GM19025 (cell line): ENCODE measurements at regions not wholly inside any gene's neighbourhood (a gene's known extent, or its start where the extent isn't known, plus 50 kb on each side); places are given as distances from the start of the nearest gene placed in this dataset.
"Not testable (repeated sequence)": the region's sequence is repeated elsewhere in the genome, so short reads cannot be mapped to it uniquely, and the experiment has no call there.

Experiments
- ATAC-seq: cut with Tn5 transposase; IDR thresholded peaks from one replicate; pipeline ENCODE4 v1.9.1; 2021; ENCODE audit warnings: mild to moderate bottlenecking, low read depth, moderate library complexity; ENCODE audit not compliant: unreplicated experiment

GRCh38 chr12:118534003-118534402, 157.6 kb downstream of the SUDS3 start:
- ATAC-seq, result no peak

GRCh38 chr12:118536306-118536906, 160.1 kb downstream of the SUDS3 start:
- no peak for ATAC-seq

- no peak for ATAC-seq
These were observed 161.1 kb downstream of the SUDS3 start for GRCh38 chr12:118537481-118537917.

GRCh38 chr12:118541071-118541470, 164.7 kb downstream of the SUDS3 start:
- no peak for ATAC-seq

GRCh38 chr12:118541934-118542333, 165.6 kb downstream of the SUDS3 start:
- ATAC-seq, result no peak

DNA sequence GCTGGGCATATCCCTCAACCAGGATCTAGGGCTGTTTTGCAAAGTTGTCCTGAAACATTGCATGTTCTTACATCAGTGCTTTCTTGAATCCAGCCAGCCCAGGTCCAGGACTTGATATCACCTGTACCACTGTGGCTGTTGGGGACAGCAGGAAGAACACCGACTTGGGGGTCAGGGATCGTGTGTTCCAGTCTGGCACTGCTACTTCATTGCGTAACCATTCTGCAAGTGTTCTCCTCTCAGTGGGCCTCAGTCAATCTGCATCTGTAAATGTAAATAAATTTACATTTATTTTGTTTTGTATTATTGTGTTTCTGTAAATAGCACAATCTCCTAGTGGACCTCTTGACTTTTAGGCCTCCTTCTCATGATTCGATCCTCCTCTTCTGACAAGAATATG, 167.3 kb downstream of the SUDS3 start:
- no peak for ATAC-seq

DNA sequence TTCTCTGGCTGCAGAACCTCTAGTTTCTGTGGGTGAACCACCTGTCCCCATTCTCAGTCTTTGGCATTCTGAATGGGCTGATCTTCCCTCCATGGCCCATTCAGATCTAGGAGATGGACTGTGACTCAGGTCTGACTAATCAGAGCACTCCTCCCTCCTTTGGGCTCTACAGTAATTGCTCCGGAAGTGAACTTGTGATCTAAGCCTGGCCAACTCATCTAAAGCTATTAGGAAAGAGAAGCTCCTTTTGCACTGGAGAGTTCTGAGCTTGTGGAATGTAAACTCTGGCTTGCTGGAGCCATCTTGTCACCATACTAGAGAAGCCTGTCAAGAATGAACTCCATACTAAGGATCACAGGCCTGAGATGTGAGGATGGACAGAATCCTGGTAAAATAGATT, 168.2 kb downstream of the SUDS3 start:
- no peak for ATAC-seq

GRCh38 chr12:118547606-118548005, 171.3 kb downstream of the SUDS3 start:
- ATAC-seq, result not testable (repeated sequence)

GRCh38 chr12:118548887-118549509, 172.6 kb downstream of the SUDS3 start:
- ATAC-seq, result no peak

GRCh38 chr12:118549510-118549980, 173.2 kb downstream of the SUDS3 start:
- ATAC-seq, result no peak

DNA sequence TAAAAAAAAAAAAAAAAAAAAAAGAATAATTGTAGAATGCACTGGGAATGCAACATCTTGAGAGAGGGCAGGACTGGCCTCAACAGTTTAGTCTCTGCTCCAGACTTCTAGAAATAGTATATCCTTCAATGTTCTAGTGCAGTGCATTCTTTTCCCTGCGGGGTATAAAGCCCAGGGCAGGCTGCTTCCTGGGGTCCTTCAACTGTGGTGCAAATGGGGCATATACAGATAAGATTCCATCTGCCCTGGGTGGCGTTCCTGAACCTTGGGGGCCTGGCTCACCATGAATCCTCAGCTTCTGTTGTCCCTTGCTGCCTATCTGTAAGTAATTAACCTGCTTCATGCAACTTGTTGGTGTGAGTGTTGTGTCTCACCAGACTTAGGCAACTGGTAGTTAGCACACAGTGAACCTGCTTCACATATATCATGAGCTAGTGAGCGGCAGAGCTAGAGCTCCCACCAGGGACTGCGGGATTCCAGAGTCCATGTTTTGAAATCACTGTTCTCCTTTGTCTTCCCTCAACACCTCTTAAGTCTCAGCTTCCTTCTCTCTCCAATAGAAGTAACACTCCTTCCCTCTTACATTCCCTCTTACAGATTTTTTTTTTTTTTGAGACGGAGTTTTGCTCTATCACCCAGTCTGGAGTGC, 177.6 kb downstream of the SUDS3 start:
- no peak for ATAC-seq

DNA sequence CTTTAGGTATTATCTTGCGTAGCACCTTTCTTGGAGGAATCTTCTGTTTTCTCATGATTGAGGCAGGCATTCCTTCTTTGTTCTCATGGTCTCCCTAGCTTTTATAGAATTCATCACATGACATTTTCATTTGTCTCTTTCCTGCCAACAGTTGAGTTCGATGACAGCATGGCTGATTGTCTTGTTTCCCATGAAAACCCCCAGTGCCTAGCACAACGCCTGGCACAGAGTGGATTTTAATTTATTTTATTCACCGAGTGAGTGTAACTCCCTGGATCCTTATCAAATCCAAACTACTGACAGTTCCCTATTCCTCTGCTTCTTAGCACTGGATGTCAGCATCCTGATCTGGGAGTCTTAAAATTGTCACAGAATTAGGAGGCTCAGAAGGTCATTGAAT, 182.6 kb downstream of the SUDS3 start:
- no peak for ATAC-seq

DNA sequence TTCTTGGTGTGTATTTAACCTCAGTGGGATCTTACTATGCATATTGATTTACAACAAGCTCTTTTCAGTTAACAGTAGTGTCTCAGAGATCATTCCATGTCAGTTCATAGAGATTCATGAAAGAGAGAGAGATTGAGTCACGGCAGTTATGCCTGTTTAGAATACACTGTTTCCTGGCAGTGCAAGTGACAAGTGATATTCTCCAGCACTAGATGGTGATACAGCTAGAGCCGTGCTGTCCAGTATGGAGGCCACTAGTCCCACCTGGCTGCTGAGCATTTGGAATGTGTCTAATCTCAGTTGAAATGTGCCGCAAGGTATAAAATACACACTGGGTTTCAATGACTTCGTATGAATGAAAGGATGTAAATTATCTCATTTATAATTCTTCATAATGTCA, 184.4 kb downstream of the SUDS3 start:
- no peak for ATAC-seq

DNA sequence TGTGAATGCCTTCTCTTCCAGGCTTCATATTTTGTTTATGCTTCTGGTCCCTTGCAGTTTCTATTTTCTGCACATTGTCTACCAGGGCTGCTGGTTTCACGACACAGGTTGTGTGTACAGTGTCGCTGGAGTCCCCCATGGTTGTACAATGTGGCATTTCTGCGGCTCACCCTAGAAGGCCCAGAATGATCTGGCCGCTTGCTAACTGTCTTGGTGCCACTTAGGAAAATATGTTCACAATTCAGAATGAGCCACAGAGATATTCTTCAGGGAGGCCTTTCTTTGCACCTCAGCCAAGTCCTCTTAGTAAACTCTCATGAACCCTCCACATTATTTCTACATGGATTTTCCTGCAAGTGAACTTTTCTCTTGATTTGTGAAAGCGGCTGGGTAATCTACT, 195.4 kb downstream of the SUDS3 start:
- no peak for ATAC-seq

- ATAC-seq, result no peak
These were observed 197.9 kb downstream of the SUDS3 start for GRCh38 chr12:118574288-118574687.

DNA sequence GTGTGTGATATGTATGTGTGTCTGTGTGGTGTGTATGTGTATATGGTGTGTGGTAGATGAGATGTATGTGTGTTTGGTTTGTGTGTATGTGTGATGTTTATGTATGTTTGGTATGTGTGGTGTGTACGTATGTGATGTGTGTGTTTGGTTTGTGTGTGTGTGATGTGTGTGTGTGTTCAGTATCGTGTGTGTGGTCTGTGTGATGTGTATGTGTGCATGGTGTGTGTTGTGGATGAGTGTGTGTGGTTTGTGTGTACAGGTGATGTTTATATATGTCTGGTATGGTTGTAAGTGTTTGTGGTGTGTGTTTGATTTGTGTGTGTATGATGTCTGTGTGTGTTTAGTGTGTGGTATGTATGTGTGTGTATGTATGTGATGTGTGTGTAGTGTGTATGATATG, 199.4 kb downstream of the SUDS3 start:
- ATAC-seq, result no peak

- ATAC-seq, result no peak
These were observed 205.0 kb downstream of the SUDS3 start for GRCh38 chr12:118581371-118581770.

DNA sequence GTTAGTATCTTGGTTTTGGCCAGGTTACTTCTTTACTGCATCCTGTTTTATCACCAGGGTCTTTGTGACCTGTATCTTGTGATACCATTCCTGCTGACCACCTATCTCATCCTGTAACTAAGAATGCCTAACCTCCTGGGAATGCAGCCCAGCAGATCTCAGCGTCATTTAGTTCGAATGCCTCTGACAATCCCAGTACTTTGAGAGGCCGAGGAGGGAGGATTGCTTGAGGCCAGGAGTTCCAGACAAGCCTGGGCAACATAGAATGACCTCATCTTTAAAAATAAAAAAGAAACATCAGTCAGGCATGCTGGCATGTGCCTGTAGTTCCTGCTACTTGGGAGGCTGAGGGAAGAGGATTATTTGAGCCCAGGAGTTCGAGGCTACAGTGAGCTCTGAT, 206.5 kb downstream of the SUDS3 start:
- ATAC-seq, result no peak

DNA sequence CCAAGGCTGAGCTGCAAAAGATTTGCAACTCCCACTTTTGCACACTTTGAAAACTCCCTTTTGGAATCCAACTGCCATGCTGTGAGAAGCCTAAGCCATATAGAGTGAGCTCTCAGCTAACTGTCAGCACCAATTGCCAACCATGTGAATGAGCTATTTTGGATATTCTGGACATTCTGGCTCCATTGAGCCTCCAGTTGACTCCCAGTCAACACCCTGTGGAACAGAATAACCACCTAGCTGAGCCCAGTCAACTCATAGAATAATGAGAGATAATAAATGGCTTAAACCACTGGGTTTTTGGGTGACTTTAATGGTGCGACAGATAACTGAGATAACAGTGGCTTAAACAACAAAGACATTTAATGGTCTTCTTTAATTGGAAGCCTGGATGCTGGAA, 210.1 kb downstream of the SUDS3 start:
- no peak for ATAC-seq

DNA sequence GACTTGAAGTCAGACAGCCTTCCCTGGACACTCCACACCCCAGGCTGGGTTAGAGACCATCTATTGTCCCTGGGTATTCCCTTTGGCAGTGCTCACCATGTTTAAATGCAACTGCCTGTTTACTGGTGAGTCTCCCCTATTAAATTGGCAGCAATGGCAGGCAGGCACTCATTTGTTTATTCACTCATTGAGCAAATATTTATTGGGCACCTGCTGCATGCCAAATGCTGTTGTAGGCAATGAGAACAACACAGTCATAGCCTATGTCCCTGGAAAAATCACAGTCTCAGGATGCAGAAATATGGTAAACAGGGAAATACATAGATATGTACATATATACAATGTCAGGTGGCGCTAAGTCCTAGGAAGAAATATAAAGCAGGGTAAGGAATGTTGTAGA, 212.8 kb downstream of the SUDS3 start:
- no peak for ATAC-seq

DNA sequence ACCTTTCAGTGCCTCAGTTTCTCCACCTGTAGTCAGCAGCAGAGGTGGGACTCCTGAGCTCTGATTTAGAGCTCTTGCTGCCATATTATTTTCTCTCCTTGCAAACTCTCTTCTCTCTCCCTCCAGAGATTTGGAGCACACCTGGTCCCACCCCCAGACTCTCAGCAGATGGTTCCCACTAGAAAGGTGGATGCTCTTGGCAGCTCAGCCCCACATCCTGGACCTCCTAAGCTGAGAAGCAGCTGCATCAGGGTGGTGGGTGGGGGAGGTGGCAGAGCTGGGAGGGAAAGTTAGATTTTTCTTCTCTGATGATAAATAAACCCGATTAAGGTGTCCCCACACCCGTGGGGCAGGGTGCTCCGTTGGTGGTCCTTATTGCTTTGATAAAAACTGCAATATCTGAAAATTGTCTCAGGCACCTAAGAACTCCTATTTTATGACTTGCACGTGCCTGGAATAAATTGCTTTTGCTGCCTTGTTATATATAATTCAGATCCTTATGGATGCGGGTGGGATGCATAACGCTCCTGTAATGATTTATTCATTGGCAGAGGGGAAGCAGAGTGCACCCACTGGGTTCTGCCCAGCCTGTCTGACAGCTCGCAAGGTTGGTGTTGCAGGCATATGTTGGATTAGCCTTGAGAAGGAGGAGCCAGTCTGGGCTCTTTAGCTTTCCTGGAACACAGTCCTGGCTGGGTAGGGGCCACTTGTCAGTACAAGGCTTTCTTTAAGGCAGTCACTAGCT, 214.2 kb downstream of the SUDS3 start:
- ATAC-seq, result no peak
